Neuronal stem cell (in vitro differentiated cells): ENCODE measurements at regions not wholly inside any gene's neighbourhood (a gene's known extent, or its start where the extent isn't known, plus 50 kb on each side); places are given as distances from the start of the nearest gene placed in this dataset.
"Not testable (repeated sequence)": the region's sequence is repeated elsewhere in the genome, so short reads cannot be mapped to it uniquely, and the experiment has no call there.

ENCODE experiments used
- DNase-seq: peaks from one replicate; pipeline ENCODE4 v3.0.0-alpha.2; 2013; ENCODE audit warnings: low spot score
- H2AFZ ChIP-seq: one replicate; pipeline ENCODE4 v1.6.1; 2013; ENCODE audit warnings: mild to moderate bottlenecking, low read length, inconsistent platforms
- H2AK5ac ChIP-seq: 2 replicates; pipeline ENCODE4 v1.6.1; 2013; ENCODE audit warnings: low read depth, mild to moderate bottlenecking, inconsistent platforms, low read length, moderate library complexity, mixed read lengths
- H2BK120ac ChIP-seq: 2 replicates; pipeline ENCODE4 v1.6.1; 2013; ENCODE audit warnings: low read depth, mild to moderate bottlenecking, inconsistent platforms, low read length, moderate library complexity, mixed read lengths
- H2BK12ac ChIP-seq: one replicate; pipeline ENCODE4 v1.6.1; 2013; ENCODE audit warnings: low read length, inconsistent platforms
- H2BK15ac ChIP-seq: 2 replicates; pipeline ENCODE4 v1.6.1; 2013; ENCODE audit warnings: mild to moderate bottlenecking, low read length, inconsistent platforms, mixed read lengths
- H2BK5ac ChIP-seq: one replicate; pipeline ENCODE4 v1.6.1; 2013; ENCODE audit warnings: inconsistent platforms, mild to moderate bottlenecking, low read length, moderate library complexity
- H3K14ac ChIP-seq: one replicate; pipeline ENCODE4 v1.6.1; 2013; ENCODE audit warnings: low read length, inconsistent platforms
- H3K18ac ChIP-seq: 2 replicates; pipeline ENCODE4 v1.6.1; 2013; ENCODE audit warnings: low read length, inconsistent platforms
- H3K23ac ChIP-seq: 2 replicates; pipeline ENCODE4 v1.6.1; 2013; ENCODE audit warnings: low read depth, mild to moderate bottlenecking, mixed read lengths, low read length, inconsistent platforms; ENCODE audit not compliant: poor library complexity
- H3K27ac ChIP-seq: replicated peaks from 3 replicates; pipeline ENCODE4 v1.5.1; 2013; ENCODE audit warnings: low read length, inconsistent platforms
- H3K27me3 ChIP-seq, 3 experiments: 2 replicates each; pipeline ENCODE4 v1.6.1; 2013; ENCODE audit warnings: low read length in 3 of 3, mild to moderate bottlenecking in 2 of 3, inconsistent platforms in 1 of 3, low read depth in 1 of 3, mixed read lengths in 1 of 3, moderate library complexity in 1 of 3; ENCODE audit not compliant: control insufficient read depth in 3 of 3, insufficient read depth in 3 of 3
- H3K36me3 ChIP-seq, 2 donors: replicated peaks in 1 of 2; 2 replicates each; pipeline ENCODE4 v1.6.1; 2013; ENCODE audit warnings: low read length in 2 of 2; ENCODE audit not compliant: control insufficient read depth in 2 of 2, insufficient read depth in 2 of 2
- H3K4ac ChIP-seq: 2 replicates; pipeline ENCODE4 v1.6.1; 2013; ENCODE audit warnings: inconsistent platforms, mild to moderate bottlenecking, low read length, moderate library complexity
- H3K4me1 ChIP-seq, 2 donors: 1 replicate in 1 of 2; 2 replicates in 1 of 2; pipeline ENCODE4 v1.6.1; 2013; ENCODE audit warnings: low read length in 2 of 2, low read depth in 1 of 2; ENCODE audit not compliant: control insufficient read depth in 2 of 2, insufficient read depth in 1 of 2
- H3K4me2 ChIP-seq: one replicate; pipeline ENCODE4 v1.6.1; 2013; ENCODE audit warnings: mild to moderate bottlenecking, low read length, inconsistent platforms; ENCODE audit not compliant: insufficient read depth, poor library complexity, severe bottlenecking
- H3K4me3 ChIP-seq, 2 donors: 2 replicates each; pipeline ENCODE4 v1.5.1; 2013; ENCODE audit warnings: low read length in 2 of 2, mild to moderate bottlenecking in 2 of 2, inconsistent platforms in 1 of 2, moderate library complexity in 1 of 2
- H3K79me1 ChIP-seq: one replicate; pipeline ENCODE4 v1.6.1; 2013; ENCODE audit warnings: low read depth, mild to moderate bottlenecking, inconsistent platforms, low read length, moderate library complexity
- H3K9ac ChIP-seq: one replicate; pipeline ENCODE4 v1.6.1; 2013; ENCODE audit warnings: mild to moderate bottlenecking, low read depth, low read length, inconsistent platforms; ENCODE audit not compliant: poor library complexity
- H3K9me3 ChIP-seq, 2 donors: replicated peaks in 1 of 2; 2 replicates each; pipeline versions ENCODE3 to v1.6.1; 2013; ENCODE audit warnings: low read length in 2 of 2, mild to moderate bottlenecking in 2 of 2, inconsistent platforms in 1 of 2, low read depth in 1 of 2, mixed read lengths in 1 of 2, moderate library complexity in 1 of 2; ENCODE audit not compliant: control insufficient read depth in 2 of 2, insufficient read depth in 1 of 2
- H4K8ac ChIP-seq: one replicate; pipeline ENCODE4 v1.6.1; 2013; ENCODE audit warnings: low read depth, mild to moderate bottlenecking, inconsistent platforms, low read length, moderate library complexity
- H4K91ac ChIP-seq: one replicate; pipeline ENCODE4 v1.6.1; 2013; ENCODE audit warnings: low read length, low read depth, mild to moderate bottlenecking, inconsistent platforms; ENCODE audit not compliant: poor library complexity
- WGBS, 2 donors: extraction: QIAGEN DNeasy Blood & Tissue Kit; methylation state at CpG; one replicate each; pipeline ENCODE4 v1.1.7; 2013; ENCODE audit warnings: missing lambda C conversion rate in 2 of 2, mixed read lengths in 1 of 2; ENCODE audit not compliant: insufficient read length in 2 of 2, insufficient replicate concordance in 1 of 2; ENCODE audit errors: extremely low coverage in 2 of 2; 5-methylcytosine and 5-hydroxymethylcytosine counted together

DNA sequence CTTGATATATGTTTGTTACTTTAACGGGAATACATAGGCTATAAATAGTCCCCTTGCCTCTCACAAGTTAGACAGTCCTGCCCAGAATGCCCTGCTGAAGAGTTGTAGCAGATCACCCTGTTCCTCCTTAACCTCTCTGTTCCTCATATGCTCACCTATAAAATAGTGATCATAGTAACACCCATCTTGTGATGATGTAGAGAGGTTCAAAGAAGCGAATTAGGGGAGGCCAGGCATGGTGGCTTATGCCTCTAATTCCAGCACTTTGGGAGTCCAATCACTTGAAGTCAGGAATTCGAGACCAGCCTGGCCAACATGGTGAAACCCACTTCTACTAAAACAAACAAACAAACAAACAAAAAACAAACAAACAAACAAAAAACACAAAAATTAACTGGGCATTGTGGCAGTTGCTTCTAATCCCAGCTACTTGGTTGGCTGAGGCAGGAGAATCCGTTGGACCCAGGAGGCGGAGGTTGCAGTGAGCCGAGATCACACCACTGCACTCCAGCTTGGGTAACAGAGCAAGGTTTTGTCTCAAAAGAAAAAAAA is 518.5 kb upstream of the TPTE start:
- not testable (repeated sequence) for H3K18ac ChIP-seq, H2BK15ac ChIP-seq, H4K91ac ChIP-seq, H3K9ac ChIP-seq, H3K27me3 ChIP-seq, H2BK12ac ChIP-seq, H3K4me1 ChIP-seq, H2BK5ac ChIP-seq, H3K4ac ChIP-seq, H3K79me1 ChIP-seq, H3K4me2 ChIP-seq, H3K9me3 ChIP-seq, H2AK5ac ChIP-seq, DNase-seq, H3K14ac ChIP-seq, H4K8ac ChIP-seq, H3K4me3 ChIP-seq, H3K36me3 ChIP-seq, H3K27ac ChIP-seq, H2BK120ac ChIP-seq, H2AFZ ChIP-seq, H3K23ac ChIP-seq
- no CpG with 5 or more reads among the region's 6 CpGs for WGBS, 2 donors

GRCh38 chr21:10005791-10006190 is 515.6 kb upstream of the TPTE start:
- not testable (repeated sequence) for H3K4me3 ChIP-seq, H3K9me3 ChIP-seq, H2AFZ ChIP-seq, H3K4me1 ChIP-seq, H2BK12ac ChIP-seq, H2BK15ac ChIP-seq, H3K9ac ChIP-seq, H3K14ac ChIP-seq, H3K4me2 ChIP-seq, H2BK120ac ChIP-seq, H4K91ac ChIP-seq, DNase-seq, H3K79me1 ChIP-seq, H2AK5ac ChIP-seq, H3K36me3 ChIP-seq, H3K27ac ChIP-seq, H3K23ac ChIP-seq, H4K8ac ChIP-seq, H2BK5ac ChIP-seq, H3K27me3 ChIP-seq, H3K4ac ChIP-seq, H3K18ac ChIP-seq
- no CpG with 5 or more reads among the region's 2 CpGs for WGBS, 2 donors

GRCh38 chr21:10016991-10017390 is 504.4 kb upstream of the TPTE start:
- H2BK120ac ChIP-seq, H2BK15ac ChIP-seq, H3K36me3 ChIP-seq, H3K23ac ChIP-seq, H3K27ac ChIP-seq, H3K9ac ChIP-seq, H3K4me3 ChIP-seq, H3K27me3 ChIP-seq, H3K18ac ChIP-seq, H3K79me1 ChIP-seq, H3K4me2 ChIP-seq, H3K4ac ChIP-seq, H2BK12ac ChIP-seq, H3K4me1 ChIP-seq, H2AK5ac ChIP-seq, H4K8ac ChIP-seq, DNase-seq, H2BK5ac ChIP-seq, H3K14ac ChIP-seq, H4K91ac ChIP-seq, H2AFZ ChIP-seq, H3K9me3 ChIP-seq: not testable (repeated sequence)
- no CpG with 5 or more reads among the region's 2 CpGs for WGBS, 2 donors

DNA sequence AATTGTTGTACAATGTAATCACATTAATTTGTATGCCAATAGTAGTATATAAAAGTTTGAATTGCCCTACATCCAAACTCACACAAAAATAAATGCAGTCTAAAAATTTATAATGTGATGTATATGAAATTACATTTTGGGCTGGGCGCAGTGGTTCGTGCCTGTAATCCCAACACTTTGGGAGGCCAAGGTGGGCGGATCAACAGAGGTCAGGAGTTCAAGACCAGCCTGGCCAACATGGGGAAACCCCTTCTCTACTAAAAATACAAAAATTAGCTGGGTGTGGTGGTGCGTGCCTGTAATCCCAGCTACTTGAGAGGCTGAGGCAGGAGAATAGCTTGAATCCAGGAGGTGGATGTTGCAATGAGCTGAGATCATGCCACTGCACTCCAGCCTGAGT is 503.6 kb upstream of the TPTE start:
- not testable (repeated sequence) for H3K9me3 ChIP-seq, H4K91ac ChIP-seq

More for the DNA sequence above, 503.6 kb upstream of the TPTE start:
- H3K27me3 ChIP-seq, H2BK12ac ChIP-seq, H2BK5ac ChIP-seq, H3K4me2 ChIP-seq, H3K9ac ChIP-seq, DNase-seq, H3K4ac ChIP-seq, H2AK5ac ChIP-seq, H3K36me3 ChIP-seq, H3K23ac ChIP-seq, H4K8ac ChIP-seq, H3K4me1 ChIP-seq, H3K79me1 ChIP-seq, H3K18ac ChIP-seq, H3K27ac ChIP-seq, H3K14ac ChIP-seq, H2AFZ ChIP-seq, H2BK15ac ChIP-seq, H3K4me3 ChIP-seq, H2BK120ac ChIP-seq: not testable (repeated sequence)
- no CpG with 5 or more reads among the region's 4 CpGs for WGBS, 2 donors
